Stimulated activated CD8-positive, alpha-beta memory T cell treated with anti-CD3 and anti-CD28 coated beads, Interleukin-12 subunit alpha, Interleukin-12 subunit beta, amount 100 ng/mL, for 1 hour (primary cell): ENCODE measurements at regions not wholly inside any gene's neighbourhood (a gene's known extent, or its start where the extent isn't known, plus 50 kb on each side); places are given as distances from the start of the nearest gene placed in this dataset.

Experiments used
- DNase-seq: peaks from one replicate; pipeline ENCODE4 v3.0.0-alpha.2; 2020; ENCODE audit warnings: low read depth

DNA sequence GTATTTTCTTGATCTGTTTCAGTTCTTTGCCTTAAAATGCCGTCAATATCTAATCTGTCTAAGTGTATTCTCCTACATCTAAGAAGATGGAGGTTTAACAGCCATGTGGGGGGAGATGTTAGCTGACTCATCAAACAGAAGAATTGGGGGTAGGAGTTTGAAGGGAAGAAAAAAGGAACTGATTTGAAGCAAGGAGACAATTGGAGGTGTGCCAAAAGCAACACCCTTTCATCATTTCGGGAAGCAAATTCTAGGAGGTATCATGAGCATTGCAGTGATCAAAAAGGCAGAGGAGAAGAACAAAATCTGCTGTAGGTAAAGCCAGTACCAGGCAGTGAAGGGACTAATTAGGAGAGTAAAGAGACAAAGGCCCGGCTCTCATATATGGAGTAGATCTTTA, 337.3 kb upstream of the TBC1D5 start:
- no peak for DNase-seq

DNA sequence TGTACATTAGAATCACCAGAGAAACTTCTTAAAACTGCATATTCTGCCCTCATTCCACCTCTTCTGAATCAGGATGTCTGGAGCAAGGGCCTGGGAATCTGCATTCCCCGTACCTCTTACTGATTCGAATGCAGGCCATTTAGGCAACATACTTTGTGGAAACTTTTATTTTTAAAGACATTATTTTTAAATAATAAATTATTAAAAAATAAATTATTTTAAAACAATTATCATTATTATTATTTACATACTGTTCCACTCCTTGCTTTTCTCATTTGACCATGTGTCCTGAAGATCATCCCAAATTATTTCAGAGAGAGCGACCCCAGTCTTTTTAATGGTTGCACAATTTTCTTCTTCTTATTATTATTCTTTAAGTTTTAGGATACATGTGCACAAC, 336.6 kb upstream of the TBC1D5 start:
- no peak for DNase-seq

DNA sequence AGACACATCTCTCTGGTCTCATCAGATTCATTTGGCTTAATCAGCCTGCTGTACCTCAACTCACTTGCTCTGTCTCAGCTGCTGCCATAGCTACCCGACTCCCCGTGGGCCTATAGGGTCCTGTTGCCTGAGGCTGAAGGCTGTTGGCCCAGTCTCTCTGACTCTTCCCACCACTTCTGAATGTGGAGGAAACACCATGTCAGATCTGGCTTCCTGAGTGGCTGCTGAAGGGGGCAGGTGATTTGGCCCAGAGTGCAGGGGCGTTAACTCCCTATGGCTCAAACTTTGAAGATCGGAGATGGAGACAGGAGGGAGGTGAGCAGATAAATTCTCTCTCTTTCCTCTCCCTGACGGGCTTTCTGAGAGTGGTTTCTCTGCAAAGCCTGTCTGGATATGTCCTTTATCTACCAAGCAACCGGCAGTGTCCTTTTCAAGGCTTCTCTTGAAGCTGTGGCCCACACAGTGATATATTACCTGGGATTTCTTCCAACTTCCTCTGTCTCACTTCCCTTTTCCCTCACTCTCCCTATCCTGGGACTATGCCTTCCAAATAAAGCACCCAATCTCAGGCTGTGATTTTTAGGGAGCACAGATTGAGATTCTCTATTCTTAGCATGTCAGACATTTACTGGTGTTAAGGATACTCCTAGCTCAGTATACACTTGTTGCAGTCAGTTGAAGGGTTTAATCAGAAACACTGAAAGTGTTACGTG, 334.9 kb upstream of the TBC1D5 start:
- no peak for DNase-seq

- DNase-seq: no peak
Observed at GRCh38 chr3:18076301-18076700, 333.9 kb upstream of the TBC1D5 start.

GRCh38 chr3:18075799-18076198, 333.4 kb upstream of the TBC1D5 start:
- DNase-seq: no peak

GRCh38 chr3:18071833-18072232, 329.4 kb upstream of the TBC1D5 start:
- DNase-seq: no peak

DNA sequence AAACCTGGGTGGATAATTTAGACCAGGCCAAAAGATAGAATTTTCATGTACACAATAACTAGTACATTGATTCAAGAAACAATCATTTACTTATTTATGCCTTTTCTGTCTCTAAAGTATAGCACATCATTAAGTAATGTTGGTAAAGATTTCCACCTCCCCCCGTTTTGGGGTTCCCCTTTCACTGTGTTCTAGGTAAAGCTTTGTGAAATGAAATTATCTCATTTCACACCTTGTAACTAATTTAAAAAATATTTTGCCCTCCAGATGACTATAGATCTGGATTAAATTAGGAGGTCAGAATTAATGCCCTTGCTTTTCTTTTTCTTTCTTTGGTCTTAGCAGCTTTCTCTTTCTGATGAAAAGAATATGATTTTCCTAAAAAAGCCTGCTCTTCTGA, 328.5 kb upstream of the TBC1D5 start:
- DNase-seq: no peak

- DNase-seq: no peak
Observed at GRCh38 chr3:18070231-18070630, 327.8 kb upstream of the TBC1D5 start.

DNA sequence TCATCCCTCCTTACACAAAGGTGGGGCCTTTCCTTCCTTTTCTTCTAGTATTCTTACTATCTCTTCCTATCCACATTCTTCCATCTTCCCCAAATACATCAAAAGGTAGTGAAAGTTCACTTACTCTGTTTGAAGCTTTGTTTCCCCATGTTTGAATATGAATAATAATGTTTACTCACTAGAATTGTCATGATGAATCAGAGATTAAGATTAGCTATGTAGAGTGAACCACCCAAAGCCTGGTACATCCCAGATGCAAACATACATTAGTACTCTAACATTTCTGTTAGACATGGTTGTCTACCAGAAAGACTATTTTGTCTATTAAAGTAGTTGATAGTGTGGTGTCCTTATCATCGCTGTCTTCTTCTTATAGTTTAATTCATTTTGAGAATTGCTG, 327.1 kb upstream of the TBC1D5 start:
- DNase-seq: no peak

DNA sequence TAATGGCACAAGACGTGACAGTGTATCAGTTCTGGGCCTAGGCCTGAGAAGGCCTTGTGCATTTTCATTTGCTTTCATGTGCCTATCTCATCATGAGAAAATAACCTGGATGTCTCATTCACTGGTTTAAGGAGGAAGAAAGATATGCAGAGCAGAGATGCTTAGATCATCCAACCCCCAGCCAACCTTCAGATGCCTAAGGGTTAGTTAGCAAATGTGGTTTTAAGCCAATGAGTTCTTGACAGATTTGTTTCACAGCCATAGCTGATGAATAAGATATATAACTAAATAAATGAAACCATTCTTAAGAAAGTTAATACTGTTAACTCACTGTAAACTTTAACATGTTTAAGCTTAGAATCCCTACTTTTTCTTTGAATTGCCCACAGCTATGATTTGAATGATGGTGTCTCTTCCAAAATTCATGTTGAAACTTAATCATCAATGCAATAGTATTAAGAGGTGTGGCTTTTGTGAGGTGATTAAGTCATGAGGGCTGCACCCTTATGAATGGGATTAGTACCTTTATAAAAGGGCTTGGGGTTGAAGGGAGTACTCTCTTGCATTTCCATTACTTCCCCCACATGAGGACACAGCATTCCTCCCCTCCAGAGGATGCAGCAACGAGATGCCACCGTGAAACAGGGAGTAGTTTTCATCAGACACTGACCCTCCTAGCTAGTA, 324.6 kb upstream of the TBC1D5 start:
- DNase-seq: no peak

DNA sequence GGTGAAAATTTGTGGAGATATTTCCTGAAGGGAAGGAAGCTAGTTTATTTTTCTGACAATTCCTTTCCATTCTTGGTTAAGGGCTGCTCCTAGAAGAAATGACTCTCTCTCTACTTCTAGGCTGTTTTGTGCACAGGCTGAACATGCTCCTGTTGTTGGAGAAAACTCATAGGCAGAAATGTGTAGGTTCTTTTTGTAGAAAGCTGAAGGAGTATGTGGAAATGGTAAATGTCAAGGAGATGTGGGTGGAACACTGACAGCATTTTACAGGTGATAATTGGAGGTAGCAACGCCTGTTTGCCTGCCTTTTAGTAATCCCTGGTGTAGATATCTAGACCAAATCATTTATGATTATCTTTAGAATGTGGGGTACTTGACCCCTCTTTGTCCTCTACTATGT, 322.2 kb upstream of the TBC1D5 start:
- DNase-seq: no peak

DNA sequence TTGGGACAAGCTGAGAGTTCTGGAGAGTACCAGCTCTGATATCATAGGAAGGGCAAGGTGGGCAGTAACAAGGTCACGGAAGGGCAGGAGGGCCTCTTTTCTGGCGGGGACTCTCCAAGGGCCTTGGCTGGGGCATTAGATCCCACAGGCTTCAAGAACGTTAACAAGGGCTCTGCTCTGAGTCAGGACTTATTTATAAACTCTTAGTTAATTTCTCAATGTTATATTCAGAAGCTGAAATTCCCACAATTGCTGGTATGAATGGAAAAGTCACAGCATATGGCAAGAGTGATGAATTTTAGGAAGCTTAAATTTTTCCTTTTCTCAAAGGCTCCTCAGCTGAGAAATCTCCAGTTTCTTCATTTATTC, 320.2 kb upstream of the TBC1D5 start:
- DNase-seq: no peak

DNA sequence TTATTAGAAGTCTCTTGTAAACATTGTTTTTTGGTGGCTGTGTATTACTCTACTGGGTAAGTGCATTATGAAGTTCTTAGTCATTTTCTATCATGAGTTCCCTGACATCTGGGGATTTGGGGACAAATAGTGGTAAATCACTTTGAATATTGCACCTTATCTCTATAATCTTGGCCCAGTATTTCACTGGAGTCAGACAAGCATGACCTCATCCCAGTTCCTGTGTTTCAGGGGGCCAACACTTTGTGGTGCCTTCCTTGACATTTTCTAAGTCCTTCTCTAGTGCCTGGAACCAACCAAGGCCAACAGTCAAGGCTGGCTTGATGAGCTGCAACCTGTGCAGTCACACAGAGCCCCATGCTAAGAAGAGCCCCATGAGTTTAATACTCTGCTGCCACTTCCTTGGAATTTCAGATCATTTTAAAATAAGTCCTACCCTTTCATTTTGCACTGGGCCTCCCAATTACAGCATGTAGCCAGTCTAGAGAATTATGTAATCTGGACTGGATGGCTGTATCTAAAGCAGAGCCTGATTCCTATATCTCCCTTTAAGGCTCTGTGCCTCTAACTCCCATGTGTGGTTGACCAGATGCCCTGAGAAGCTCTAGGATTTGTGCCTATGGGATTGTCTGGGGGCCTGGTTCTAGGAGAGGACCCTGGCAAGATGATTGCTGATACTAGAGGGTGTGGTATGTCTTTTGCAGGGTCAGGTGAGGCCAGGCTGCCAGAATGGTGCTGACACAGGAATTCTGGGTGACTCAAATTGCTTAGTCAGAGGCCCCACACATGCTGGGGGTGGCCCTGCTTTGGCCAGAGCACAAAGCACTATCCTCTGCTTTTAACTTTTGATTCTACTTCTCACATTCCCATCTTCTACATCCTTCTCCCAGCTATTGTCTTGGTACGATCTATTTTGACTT, 319.6 kb upstream of the TBC1D5 start:
- DNase-seq: no peak

GRCh38 chr3:18058666-18059065, 316.2 kb upstream of the TBC1D5 start:
- no peak for DNase-seq

DNA sequence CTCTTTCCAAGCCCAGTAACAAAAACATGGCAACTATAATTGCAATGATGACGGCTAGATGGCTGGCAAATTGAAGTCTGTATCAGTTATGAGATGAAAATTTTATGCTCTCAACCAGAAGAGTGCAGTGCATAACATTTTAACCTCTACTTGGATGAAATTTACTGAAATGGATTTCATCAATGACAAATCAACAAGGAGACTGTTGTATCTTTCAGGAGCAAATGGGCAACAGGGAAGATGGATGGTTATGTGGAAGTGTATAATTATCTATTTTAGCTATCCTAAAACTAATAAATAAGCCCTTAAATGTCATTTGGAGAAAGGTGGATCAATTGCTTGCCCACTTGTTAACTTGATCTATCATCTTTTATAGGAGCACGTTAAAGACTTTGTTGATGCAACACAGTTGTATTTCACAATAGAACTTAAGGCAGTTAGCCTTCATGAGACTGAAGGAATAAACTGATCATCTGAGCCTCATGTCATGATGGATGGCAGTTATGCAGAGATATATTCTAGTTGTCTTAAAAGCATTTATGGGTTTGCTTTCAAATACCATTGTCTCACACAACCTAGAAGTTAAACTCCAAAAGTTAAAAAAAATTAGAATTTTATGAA, 315.1 kb upstream of the TBC1D5 start:
- no peak for DNase-seq

DNA sequence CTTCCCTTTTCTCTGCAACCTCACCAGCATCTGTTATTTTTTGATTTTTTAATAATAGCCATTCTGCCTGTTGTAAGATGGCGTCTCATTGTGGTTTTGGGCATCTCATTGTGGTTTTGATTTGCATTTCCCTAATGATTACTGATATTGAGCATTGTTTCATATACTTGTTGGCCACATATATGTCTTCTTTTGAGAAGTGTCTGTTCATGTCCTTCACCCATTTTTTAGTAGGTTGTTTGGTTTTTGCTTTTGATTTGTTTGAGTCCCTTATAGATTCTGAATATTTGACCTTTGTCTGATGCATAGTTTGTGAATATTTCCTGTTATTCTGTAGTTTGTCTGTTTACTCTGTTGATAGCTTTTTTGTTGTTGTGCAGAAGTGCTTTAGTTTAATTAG, 312.2 kb upstream of the TBC1D5 start:
- no peak for DNase-seq

- no peak for DNase-seq
Observed at GRCh38 chr3:18051306-18051705, 308.9 kb upstream of the TBC1D5 start.

GRCh38 chr3:18049096-18049495, 306.7 kb upstream of the TBC1D5 start:
- DNase-seq: no peak

DNA sequence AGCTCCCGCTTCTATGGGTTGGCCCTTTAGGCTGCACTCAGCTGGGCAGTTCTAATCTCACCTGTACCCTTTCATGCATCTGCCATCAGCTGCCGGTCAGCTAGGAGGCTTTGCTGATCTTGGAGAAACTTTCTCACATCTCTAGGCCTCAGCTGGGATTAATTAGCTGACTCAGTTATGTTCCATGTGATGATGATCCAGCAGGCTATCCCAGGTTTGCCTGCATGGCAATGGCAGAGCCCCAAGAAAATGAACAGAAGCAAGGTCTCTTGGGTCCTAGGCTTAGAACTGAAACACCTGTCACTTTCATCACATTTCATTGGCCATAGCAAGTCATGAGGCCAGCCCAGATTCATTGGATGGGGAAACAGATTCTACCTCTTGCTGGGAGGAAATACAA, 304.6 kb upstream of the TBC1D5 start:
- DNase-seq: no peak

- no peak for DNase-seq
Observed at GRCh38 chr3:18046131-18046915, 303.9 kb upstream of the TBC1D5 start.

- no peak for DNase-seq
Observed at GRCh38 chr3:18044971-18045880, 302.8 kb upstream of the TBC1D5 start.
